ENCODE measurements at regions not wholly inside any gene's neighbourhood (a gene's known extent, or its start where the extent isn't known, plus 50 kb on each side); places are given as distances from the start of the nearest gene placed in this dataset.
"Not testable (repeated sequence)": the region's sequence is repeated elsewhere in the genome, so short reads cannot be mapped to it uniquely, and the experiment has no call there.

DNA sequence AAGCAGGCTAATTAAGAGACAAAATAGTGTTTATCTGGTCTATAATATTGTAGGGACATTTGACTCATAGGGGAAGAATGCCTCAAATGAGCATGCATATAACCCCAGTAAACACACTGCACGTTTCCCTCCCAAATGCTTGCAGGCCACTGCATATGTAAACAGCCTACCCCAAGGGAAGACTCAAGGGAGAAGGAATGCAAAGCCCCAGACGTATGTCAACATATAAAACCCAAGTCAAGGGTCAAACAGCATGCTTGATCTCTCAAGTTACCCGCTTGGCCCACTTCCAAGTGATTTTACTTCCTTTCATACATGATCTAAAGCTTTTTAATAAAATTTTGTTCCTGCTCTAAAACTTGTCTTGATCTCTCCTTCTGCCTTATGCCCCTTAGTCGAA, 1090.0 kb downstream of the OTOL1 start:
- no peaks in the 10 kb centered on the region for H3K27me3 ChIP-seq (ENCODE audit: control insufficient read depth in 3 of 3, insufficient read depth in 3 of 3, low read length in 3 of 3)
- H3K36me3 ChIP-seq (ENCODE audit: control insufficient read depth in 3 of 3, insufficient read depth in 3 of 3, low read length in 3 of 3), result no peaks in the 10 kb centered on the region
- H3K4me3 ChIP-seq (ENCODE audit: low read length in 3 of 3), result no peak overlapping the region
- no peak overlapping the region for H3K9ac ChIP-seq (ENCODE audit: low read depth in 1 of 3, low read length in 3 of 3)
- no peaks in the 10 kb centered on the region for H3K4me1 ChIP-seq (ENCODE audit: control insufficient read depth in 3 of 3, insufficient read depth in 3 of 3, low read length in 3 of 3)
- no peaks in the 10 kb centered on the region for H3K9me3 ChIP-seq (ENCODE audit: control insufficient read depth in 3 of 3, low read length in 3 of 3)
- no peak overlapping the region for H3K27ac ChIP-seq (ENCODE audit: low read depth, low read length)

DNA sequence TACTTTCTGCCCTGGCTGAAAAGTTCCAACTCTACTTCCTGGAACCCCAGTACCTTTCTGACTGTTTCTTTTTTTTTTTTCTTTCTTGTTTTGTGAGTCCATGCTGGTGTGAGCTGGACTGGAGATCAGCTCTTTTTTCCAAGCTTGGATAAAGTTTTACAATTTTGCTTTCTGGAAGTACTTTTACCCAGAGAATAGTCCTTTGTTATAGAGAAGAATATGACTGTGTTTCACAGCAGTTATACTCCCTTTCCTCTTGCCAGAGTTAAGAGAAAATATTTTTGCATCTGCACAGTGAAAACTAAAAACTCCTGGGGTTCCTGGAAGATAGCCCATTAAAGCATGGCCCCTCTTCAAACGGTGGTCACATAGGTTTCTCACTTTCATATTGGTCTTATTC, 1100.6 kb downstream of the OTOL1 start:
- Histone ChIP-seq H3K9ac (ENCODE audit: low read depth in 1 of 3, low read length in 3 of 3) (no peak overlapping the region), H3K27ac (ENCODE audit: low read depth, low read length) (no peak overlapping the region), H3K36me3 (ENCODE audit: control insufficient read depth in 3 of 3, insufficient read depth in 3 of 3, low read length in 3 of 3) (no peaks in the 10 kb centered on the region), H3K9me3 (ENCODE audit: control insufficient read depth in 3 of 3, low read length in 3 of 3) (no peaks in the 10 kb centered on the region), H3K27me3 (ENCODE audit: control insufficient read depth in 3 of 3, insufficient read depth in 3 of 3, low read length in 3 of 3) (no peaks in the 10 kb centered on the region), H3K4me1 (ENCODE audit: control insufficient read depth in 3 of 3, insufficient read depth in 3 of 3, low read length in 3 of 3) (no peaks in the 10 kb centered on the region), H3K4me3 (ENCODE audit: low read length in 3 of 3) (no peak overlapping the region)

DNA sequence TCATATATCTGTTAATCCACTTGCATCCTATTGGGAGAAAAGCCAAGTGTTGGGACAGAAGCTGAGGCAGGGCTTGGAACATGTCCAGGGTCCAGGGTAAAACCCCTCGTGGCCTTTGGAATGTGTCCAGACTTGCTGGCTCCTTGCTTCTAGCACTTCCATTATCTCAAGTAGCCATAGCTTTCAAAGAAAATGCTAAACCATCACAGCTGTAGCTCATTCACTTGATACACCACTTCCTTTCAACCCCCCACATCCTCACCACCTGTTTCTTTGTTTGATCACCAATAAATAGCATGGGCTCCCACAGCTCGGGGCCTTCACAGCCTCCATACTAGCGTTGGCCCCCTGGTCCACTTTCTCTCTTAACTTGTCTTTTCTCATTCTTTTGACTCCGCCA, 1101.9 kb downstream of the OTOL1 start:
- H3K4me1 ChIP-seq (ENCODE audit: control insufficient read depth in 3 of 3, insufficient read depth in 3 of 3, low read length in 3 of 3); H3K27me3 ChIP-seq (ENCODE audit: control insufficient read depth in 3 of 3, insufficient read depth in 3 of 3, low read length in 3 of 3); H3K9ac ChIP-seq (ENCODE audit: low read depth in 1 of 3, low read length in 3 of 3); H3K36me3 ChIP-seq (ENCODE audit: control insufficient read depth in 3 of 3, insufficient read depth in 3 of 3, low read length in 3 of 3); H3K9me3 ChIP-seq (ENCODE audit: control insufficient read depth in 3 of 3, low read length in 3 of 3); H3K4me3 ChIP-seq (ENCODE audit: low read length in 3 of 3); H3K27ac ChIP-seq (ENCODE audit: low read depth, low read length): not testable (repeated sequence)

DNA sequence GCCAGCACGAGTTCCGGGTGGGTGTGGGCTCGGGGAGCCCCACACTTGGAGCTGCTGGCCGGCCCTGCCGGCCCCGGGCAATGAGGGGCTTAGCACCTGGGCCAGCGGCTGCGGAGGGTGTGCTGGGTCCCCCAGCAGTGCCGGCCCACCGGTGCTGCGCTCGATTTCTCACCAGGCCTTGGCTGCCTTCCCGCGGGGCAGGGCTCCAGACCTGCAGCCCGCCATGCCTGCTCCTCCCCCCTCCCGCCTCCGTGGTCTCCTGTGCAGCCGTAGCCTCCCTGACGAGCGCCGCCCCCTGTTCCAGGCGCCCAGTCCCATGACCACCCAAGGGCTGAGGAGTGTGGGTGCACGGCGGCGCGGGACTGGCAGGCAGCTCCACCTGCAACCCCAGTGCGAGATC, 1103.1 kb downstream of the OTOL1 start:
- H3K9me3 ChIP-seq (ENCODE audit: control insufficient read depth in 3 of 3, low read length in 3 of 3); H3K36me3 ChIP-seq (ENCODE audit: control insufficient read depth in 3 of 3, insufficient read depth in 3 of 3, low read length in 3 of 3); H3K4me3 ChIP-seq (ENCODE audit: low read length in 3 of 3); H3K27ac ChIP-seq (ENCODE audit: low read depth, low read length); H3K9ac ChIP-seq (ENCODE audit: low read depth in 1 of 3, low read length in 3 of 3); H3K27me3 ChIP-seq (ENCODE audit: control insufficient read depth in 3 of 3, insufficient read depth in 3 of 3, low read length in 3 of 3); H3K4me1 ChIP-seq (ENCODE audit: control insufficient read depth in 3 of 3, insufficient read depth in 3 of 3, low read length in 3 of 3): not testable (repeated sequence)

DNA sequence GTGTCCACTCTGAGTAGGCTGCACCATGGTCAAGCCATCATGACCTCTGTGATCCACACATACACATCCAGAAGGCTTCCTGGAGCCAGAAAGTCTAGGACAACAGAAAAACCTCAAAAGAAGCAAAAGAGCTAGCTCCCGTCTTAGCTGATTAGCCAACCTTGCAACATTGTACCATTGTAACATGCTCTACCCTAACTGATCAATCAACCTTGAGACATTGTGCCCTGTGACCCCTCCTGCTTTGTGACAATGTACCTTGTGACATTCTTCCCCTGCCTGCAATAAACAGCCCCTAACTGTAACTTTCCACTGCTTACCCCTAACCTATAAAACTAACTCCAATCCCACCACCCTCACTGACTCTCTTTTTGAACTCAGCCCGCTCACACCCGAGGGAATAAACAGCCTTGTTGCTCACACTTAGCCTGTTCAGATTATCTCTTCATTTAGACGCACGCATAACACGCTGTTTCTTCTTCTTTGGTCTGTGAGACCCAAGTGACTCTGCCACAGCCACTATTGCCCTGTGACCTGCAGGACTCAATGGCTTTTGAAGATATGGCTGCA, 1104.6 kb downstream of the OTOL1 start:
- Histone ChIP-seq H3K4me3 (ENCODE audit: low read length in 3 of 3) (no peak overlapping the region), H3K9ac (ENCODE audit: low read depth in 1 of 3, low read length in 3 of 3) (no peak overlapping the region), H3K4me1 (ENCODE audit: control insufficient read depth in 3 of 3, insufficient read depth in 3 of 3, low read length in 3 of 3) (no peaks in the 10 kb centered on the region)

DNA sequence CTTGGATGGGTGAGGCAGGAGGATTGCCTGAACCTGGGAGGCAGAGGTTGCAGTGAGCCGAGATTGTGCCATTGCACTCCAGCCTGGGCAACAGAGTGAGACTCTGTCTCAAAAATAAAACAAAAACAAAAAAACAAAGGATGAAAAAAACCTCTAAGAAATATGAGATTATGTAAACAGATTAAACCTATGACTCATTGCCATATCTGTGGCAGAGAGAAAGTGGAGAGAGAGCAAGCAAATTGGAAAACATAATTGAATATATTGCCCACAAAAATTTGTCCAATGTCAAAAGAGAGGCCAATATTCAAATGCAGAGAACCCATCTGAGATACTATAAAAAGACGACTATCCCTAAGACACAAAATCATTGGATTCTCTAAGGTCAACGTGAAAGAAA, 1106.0 kb downstream of the OTOL1 start:
- Histone ChIP-seq H3K4me1 (ENCODE audit: control insufficient read depth in 3 of 3, insufficient read depth in 3 of 3, low read length in 3 of 3) (no peaks in the 10 kb centered on the region), H3K27ac (ENCODE audit: low read depth, low read length) (no peak overlapping the region), H3K36me3 (ENCODE audit: control insufficient read depth in 3 of 3, insufficient read depth in 3 of 3, low read length in 3 of 3) (no peaks in the 10 kb centered on the region), H3K4me3 (ENCODE audit: low read length in 3 of 3) (no peak overlapping the region), H3K27me3 (ENCODE audit: control insufficient read depth in 3 of 3, insufficient read depth in 3 of 3, low read length in 3 of 3) (no peaks in the 10 kb centered on the region), H3K9ac (ENCODE audit: low read depth in 1 of 3, low read length in 3 of 3) (no peak overlapping the region), H3K9me3 (ENCODE audit: control insufficient read depth in 3 of 3, low read length in 3 of 3) (no peaks in the 10 kb centered on the region)

More for the DNA sequence above, 1104.6 kb downstream of the OTOL1 start:
- Histone ChIP-seq H3K27ac (ENCODE audit: low read depth, low read length) (no peak overlapping the region), H3K36me3 (ENCODE audit: control insufficient read depth in 3 of 3, insufficient read depth in 3 of 3, low read length in 3 of 3) (no peaks in the 10 kb centered on the region), H3K9me3 (ENCODE audit: control insufficient read depth in 3 of 3, low read length in 3 of 3) (no peaks in the 10 kb centered on the region), H3K27me3 (ENCODE audit: control insufficient read depth in 3 of 3, insufficient read depth in 3 of 3, low read length in 3 of 3) (no peaks in the 10 kb centered on the region)

DNA sequence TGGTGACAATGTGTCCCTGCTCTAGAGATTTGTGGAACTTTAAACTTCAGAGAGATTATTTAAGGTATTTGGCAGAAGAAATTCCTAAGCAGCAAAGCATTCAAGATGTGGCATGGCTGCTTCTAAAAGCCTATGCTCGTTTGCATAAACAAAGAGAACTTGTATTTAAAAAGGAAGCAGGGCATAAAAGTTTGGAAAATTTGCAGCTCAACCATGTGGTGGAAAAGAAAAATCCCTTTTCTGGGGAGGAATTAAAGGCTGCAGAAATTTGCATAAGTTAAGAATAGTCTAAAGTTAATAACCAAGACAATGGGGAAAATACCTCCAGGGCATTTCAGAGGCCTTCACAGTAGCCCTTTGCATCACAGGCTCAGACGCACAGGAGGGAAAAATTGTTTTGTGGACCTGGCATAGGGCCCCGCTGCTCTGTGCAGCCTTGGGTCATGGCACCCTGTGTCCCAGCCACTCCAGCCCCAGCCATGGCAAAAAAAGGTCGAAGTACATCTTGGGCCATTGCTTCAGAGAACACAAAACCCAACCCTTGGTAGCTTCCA, 1109.1 kb downstream of the OTOL1 start:
- Histone ChIP-seq H3K27ac (ENCODE audit: low read depth, low read length) (no peak overlapping the region), H3K4me3 (ENCODE audit: low read length in 3 of 3) (no peak overlapping the region), H3K27me3 (ENCODE audit: control insufficient read depth in 3 of 3, insufficient read depth in 3 of 3, low read length in 3 of 3) (no peaks in the 10 kb centered on the region), H3K4me1 (ENCODE audit: control insufficient read depth in 3 of 3, insufficient read depth in 3 of 3, low read length in 3 of 3) (no peaks in the 10 kb centered on the region), H3K9me3 (ENCODE audit: control insufficient read depth in 3 of 3, low read length in 3 of 3) (no peaks in the 10 kb centered on the region), H3K9ac (ENCODE audit: low read depth in 1 of 3, low read length in 3 of 3) (no peak overlapping the region), H3K36me3 (ENCODE audit: control insufficient read depth in 3 of 3, insufficient read depth in 3 of 3, low read length in 3 of 3) (no peaks in the 10 kb centered on the region)

DNA sequence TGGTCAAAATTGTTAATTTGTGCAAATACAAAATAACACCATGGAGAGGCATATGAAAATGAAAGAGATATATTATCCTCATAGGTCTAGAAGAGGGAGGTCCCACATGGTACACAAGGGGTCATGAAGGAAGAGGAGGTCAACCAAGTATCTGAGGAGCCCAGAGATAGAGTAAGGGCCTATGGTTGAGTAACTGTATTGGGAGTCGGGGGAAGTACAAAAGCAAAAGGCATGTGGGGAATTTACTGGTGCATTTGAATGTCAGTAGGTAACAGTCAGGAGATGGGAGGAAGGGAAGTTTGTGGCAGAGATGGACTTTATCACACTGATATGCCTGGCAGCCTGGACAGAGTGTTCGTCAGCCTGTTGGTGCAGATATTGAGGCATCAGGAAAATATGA, 1113.7 kb downstream of the OTOL1 start:
- Histone ChIP-seq H3K9me3 (ENCODE audit: control insufficient read depth in 3 of 3, low read length in 3 of 3) (no peaks in the 10 kb centered on the region), H3K27me3 (ENCODE audit: control insufficient read depth in 3 of 3, insufficient read depth in 3 of 3, low read length in 3 of 3) (no peaks in the 10 kb centered on the region), H3K4me1 (ENCODE audit: control insufficient read depth in 3 of 3, insufficient read depth in 3 of 3, low read length in 3 of 3) (no peaks in the 10 kb centered on the region), H3K4me3 (ENCODE audit: low read length in 3 of 3) (no peak overlapping the region), H3K27ac (ENCODE audit: low read depth, low read length) (no peak overlapping the region), H3K36me3 (ENCODE audit: control insufficient read depth in 3 of 3, insufficient read depth in 3 of 3, low read length in 3 of 3) (no peaks in the 10 kb centered on the region), H3K9ac (ENCODE audit: low read depth in 1 of 3, low read length in 3 of 3) (no peak overlapping the region)

DNA sequence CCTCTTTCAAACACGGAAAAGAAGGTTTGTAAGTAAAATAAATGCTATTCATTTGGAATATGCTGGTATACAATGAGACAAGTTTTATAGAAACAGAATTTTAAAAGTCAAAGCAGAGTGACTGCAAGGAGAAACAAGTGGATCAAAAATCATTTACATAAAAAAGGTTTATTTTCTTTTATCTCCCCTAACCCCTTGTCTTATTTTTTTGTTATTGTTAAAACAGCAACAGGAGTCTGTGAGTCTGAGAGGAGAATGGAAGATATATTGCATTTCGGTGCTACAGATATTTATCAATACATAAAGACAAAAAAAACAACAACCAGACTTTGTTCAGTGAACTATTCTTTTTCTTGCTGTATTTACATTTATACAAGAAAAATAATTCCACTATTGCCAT, 1116.4 kb downstream of the OTOL1 start:
- Histone ChIP-seq H3K4me3 (ENCODE audit: low read length in 3 of 3) (no peak overlapping the region), H3K9ac (ENCODE audit: low read depth in 1 of 3, low read length in 3 of 3) (no peak overlapping the region), H3K4me1 (ENCODE audit: control insufficient read depth in 3 of 3, insufficient read depth in 3 of 3, low read length in 3 of 3) (no peaks in the 10 kb centered on the region), H3K27ac (ENCODE audit: low read depth, low read length) (no peak overlapping the region), H3K27me3 (ENCODE audit: control insufficient read depth in 3 of 3, insufficient read depth in 3 of 3, low read length in 3 of 3) (no peaks in the 10 kb centered on the region), H3K9me3 (ENCODE audit: control insufficient read depth in 3 of 3, low read length in 3 of 3) (no peaks in the 10 kb centered on the region), H3K36me3 (ENCODE audit: control insufficient read depth in 3 of 3, insufficient read depth in 3 of 3, low read length in 3 of 3) (no peaks in the 10 kb centered on the region)

DNA sequence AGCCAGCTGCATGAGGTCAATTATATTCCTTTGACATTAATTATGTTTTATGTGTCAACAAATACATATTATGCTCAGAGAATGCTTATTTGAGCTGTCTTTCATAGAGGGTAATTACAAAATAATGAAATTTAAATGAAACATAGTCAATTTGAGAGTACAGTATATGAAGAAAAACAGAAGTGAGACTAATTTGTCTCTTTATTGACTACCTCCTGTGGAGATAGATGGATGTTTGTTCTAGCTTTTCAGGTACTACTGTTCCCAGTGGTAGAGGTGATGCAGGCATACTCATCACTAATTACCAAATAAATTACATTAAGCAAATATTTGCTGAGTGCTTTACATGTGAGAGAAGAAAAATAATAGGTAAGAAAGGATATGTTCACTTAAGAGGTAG, 1129.6 kb downstream of the OTOL1 start:
- Histone ChIP-seq H3K27me3 (ENCODE audit: control insufficient read depth in 3 of 3, insufficient read depth in 3 of 3, low read length in 3 of 3) (no peaks in the 10 kb centered on the region), H3K4me3 (ENCODE audit: low read length in 3 of 3) (no peak overlapping the region), H3K4me1 (ENCODE audit: control insufficient read depth in 3 of 3, insufficient read depth in 3 of 3, low read length in 3 of 3) (no peaks in the 10 kb centered on the region), H3K27ac (ENCODE audit: low read depth, low read length) (no peak overlapping the region), H3K9ac (ENCODE audit: low read depth in 1 of 3, low read length in 3 of 3) (no peak overlapping the region), H3K9me3 (ENCODE audit: control insufficient read depth in 3 of 3, low read length in 3 of 3) (peaks cover 0 to 2% (median 0%) of the 10 kb centered on the region in 3 donors), H3K36me3 (ENCODE audit: control insufficient read depth in 3 of 3, insufficient read depth in 3 of 3, low read length in 3 of 3) (no peaks in the 10 kb centered on the region)

DNA sequence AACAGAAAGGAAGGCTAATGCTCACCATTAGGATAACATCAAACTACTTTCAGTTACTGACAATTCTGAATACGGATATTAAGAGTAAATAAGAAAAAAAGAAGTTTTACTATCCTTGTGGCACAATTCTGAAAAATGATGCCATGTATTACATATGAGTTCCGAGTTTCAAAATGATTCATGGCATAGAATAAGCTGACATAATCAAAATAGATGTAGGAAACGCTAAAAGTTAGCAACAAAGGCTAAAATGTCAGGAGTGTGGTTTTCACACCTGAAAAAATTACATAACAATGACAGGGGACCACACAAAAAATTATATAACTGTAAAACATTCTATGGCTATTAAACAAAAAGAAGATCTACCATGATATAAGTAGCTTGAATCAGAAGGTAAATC, 1131.9 kb downstream of the OTOL1 start:
- Histone ChIP-seq H3K27me3 (ENCODE audit: control insufficient read depth in 3 of 3, insufficient read depth in 3 of 3, low read length in 3 of 3) (no peaks in the 10 kb centered on the region), H3K4me1 (ENCODE audit: control insufficient read depth in 3 of 3, insufficient read depth in 3 of 3, low read length in 3 of 3) (no peaks in the 10 kb centered on the region), H3K36me3 (ENCODE audit: control insufficient read depth in 3 of 3, insufficient read depth in 3 of 3, low read length in 3 of 3) (no peaks in the 10 kb centered on the region), H3K27ac (ENCODE audit: low read depth, low read length) (no peak overlapping the region), H3K4me3 (ENCODE audit: low read length in 3 of 3) (no peak overlapping the region), H3K9ac (ENCODE audit: low read depth in 1 of 3, low read length in 3 of 3) (no peak overlapping the region), H3K9me3 (ENCODE audit: control insufficient read depth in 3 of 3, low read length in 3 of 3) (no peaks in the 10 kb centered on the region)

All from skeletal muscle tissue (tissue), 3 donors.